GM10248 (cell line): ENCODE measurements at regions not wholly inside any gene's neighbourhood (a gene's known extent, or its start where the extent isn't known, plus 50 kb on each side); places are given as distances from the start of the nearest gene placed in this dataset.

Experiments
- CTCF ChIA-PET: fragments of 300-600 bp; sonication (Branson Sonifier 250); formaldehyde crosslinking; extraction: SDS; loops from one replicate; lab custom pipeline; 2021; ENCODE audit warnings: antibody characterized with exemption; lab: Yijun Ruan, JAX
- POLR2A ChIA-PET: fragments of 350-650 bp; sonication (Branson Sonifier 250); formaldehyde crosslinking; extraction: SDS; loops from one replicate; lab custom pipeline; 2020; ENCODE audit warnings: antibody characterized with exemption; lab: Yijun Ruan, JAX
- DNase-seq: peaks from one replicate; pipeline ENCODE4 v3.0.0; 2012; ENCODE audit errors: extremely low spot score
- CTCF ChIP-seq: IDR thresholded peaks from 2 replicates; pipeline ENCODE4 v1.5.1; 2012; ENCODE audit warnings: mild to moderate bottlenecking, low read depth; ENCODE audit errors: extremely low read depth, missing control alignments, control extremely low read depth

DNA sequence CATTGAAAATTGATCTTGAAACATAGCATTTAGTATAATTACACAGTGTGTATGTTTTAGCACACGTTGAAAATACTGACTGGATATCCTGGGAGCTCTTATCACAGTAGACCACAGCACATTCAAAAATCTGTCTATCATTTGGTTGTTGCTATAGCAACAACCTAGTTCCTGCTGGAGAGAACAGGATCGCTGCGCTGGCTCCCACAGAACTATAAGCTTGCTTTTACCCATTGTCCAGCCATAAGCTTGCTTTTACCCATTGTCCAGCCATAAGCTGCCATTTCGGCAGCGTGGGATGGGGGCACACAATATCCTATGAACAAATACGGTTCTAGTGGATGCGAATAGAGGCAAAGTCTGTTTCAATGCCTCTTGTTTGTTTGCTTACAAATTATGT, 70.4 kb upstream of the ST6GAL2 start:
- ChIA-PET POLR2A (no interaction called here), CTCF (interaction anchor here (1.5 kb wide), 1 partner anchor 11 kb away, joined by 3 read pairs; no protein-coding TSS in a partner anchor)
- TF ChIP-seq CTCF = no peak
- no peak for DNase-seq

GRCh38 chr2:106956879-106957278, 70.9 kb upstream of the ST6GAL2 start:
- ChIA-PET POLR2A (no interaction called here), CTCF (no interaction called here)
- DNase-seq = no peak
- no peak for TF ChIP-seq CTCF

- ChIA-PET CTCF (no interaction called here), POLR2A (no interaction called here)
- no peak for DNase-seq
- no peak for TF ChIP-seq CTCF
Observed at GRCh38 chr2:106959975-106960682, 74.2 kb upstream of the ST6GAL2 start.

DNA sequence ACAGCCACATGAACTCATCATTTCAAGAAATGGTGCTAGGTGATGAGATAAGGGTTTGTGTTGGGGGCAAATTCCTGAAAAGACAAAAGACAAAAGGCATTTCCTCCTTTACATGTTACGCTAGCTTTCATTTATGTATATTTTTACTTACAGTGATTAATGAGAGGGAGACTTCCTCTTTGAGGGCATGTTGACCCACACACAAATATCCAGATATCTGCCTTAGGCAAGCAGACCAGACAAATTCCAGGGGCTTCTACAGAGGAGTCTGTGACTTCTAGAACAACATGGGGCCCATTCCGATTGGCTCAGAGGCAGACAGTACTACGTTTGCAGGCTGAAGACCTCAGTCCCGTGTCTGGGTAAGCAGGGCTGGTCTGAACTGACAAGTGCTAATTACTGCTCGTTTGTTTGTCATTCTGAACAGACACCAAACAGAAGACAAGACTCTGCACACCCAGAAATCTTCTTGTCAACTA, 74.8 kb upstream of the ST6GAL2 start:
- ChIA-PET POLR2A (no interaction called here), CTCF (no interaction called here)
- no peak for DNase-seq
- TF ChIP-seq CTCF = no peak

- ChIA-PET POLR2A (no interaction called here), CTCF (interaction anchor here (0.8 kb wide), 1 partner anchor 20 kb away, joined by 3 read pairs; no protein-coding TSS in a partner anchor)
- TF ChIP-seq CTCF = no peak
- DNase-seq = no peak
Observed at GRCh38 chr2:106961328-106961727, 75.4 kb upstream of the ST6GAL2 start.

- DNase-seq = no peak
- no peak for TF ChIP-seq CTCF
- CTCF ChIA-PET = no interaction called here
- POLR2A ChIA-PET = no interaction called here
Observed at GRCh38 chr2:106963156-106963555, 77.2 kb upstream of the ST6GAL2 start.

DNA sequence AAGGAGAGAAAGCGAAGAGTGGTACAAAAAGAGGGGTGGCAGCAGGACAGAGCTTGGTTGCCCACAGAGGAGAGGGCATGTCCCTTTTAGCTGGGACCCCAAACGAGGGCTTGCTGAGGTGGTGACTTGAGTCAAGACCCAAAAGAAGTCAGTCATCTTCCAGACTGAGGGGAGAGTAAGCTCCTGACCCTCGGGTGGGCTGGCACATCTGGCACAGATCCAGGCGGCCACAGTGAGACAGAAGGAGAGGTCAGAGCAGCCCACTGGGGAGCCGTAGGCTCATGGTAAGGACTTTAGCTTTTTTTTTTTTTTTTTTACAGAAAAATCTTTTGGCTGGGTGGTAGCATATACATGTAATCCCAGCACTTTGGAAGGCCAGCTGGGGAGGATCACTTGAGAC, 77.9 kb upstream of the ST6GAL2 start:
- TF ChIP-seq CTCF = no peak
- CTCF ChIA-PET = no interaction called here
- POLR2A ChIA-PET = no interaction called here
- DNase-seq = no peak
